HG02970 (cell line): ENCODE measurements at regions not wholly inside any gene's neighbourhood (a gene's known extent, or its start where the extent isn't known, plus 50 kb on each side); places are given as distances from the start of the nearest gene placed in this dataset.

Experiments used
- ATAC-seq: cut with Tn5 transposase; IDR thresholded peaks from one replicate; pipeline ENCODE4 v1.9.1; 2021; ENCODE audit warnings: mild to moderate bottlenecking, moderate library complexity, moderate number of reproducible peaks; ENCODE audit not compliant: unreplicated experiment, low FRiP score

DNA sequence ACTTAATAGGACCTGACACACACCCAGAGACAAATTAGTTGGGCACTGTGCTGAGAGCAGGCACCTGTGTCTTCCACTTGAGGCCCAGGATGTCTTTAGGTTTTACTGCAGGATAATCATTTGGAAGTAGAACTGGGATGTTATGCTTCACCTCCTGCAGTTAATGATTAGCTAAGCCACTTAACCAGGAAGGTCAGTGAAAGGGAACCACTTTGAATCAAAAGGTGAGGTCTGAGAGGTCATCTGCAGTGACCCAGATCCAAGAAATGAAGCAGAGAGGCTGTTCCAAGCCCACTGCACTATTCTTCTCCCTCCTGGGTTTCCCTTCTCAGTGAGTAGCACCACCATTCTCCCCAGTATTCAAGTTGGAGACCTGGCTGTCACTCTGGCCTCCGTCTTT, 110.5 kb downstream of the SNX18 start:
- no peak for ATAC-seq

GRCh38 chr5:54626407-54626806, 108.8 kb downstream of the SNX18 start:
- ATAC-seq = no peak

- ATAC-seq = no peak
Observed at GRCh38 chr5:54624805-54625568, 107.4 kb downstream of the SNX18 start.

GRCh38 chr5:54621709-54622108, 104.2 kb downstream of the SNX18 start:
- no peak for ATAC-seq

GRCh38 chr5:54621048-54621447, 103.5 kb downstream of the SNX18 start:
- no peak for ATAC-seq

GRCh38 chr5:54620141-54620933, 102.8 kb downstream of the SNX18 start:
- no peak for ATAC-seq

DNA sequence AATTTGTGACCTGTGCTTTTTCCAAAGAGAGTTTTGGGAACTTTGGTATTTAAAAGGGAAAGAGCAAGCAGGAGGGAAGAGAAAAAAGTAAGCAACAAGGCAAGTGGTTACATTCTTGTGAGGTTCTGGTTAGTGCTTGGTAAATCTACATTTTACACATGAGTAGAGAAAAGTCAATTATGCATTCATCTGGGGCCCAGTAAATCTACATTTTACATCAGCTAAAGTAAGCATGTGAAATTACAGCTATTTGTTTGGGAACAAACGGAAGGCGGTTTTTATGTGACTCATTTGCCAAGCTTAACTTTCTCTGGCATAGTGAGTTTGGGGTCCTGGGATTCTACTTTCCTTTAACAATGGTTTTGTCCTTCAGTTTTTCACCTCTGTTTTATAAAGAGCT, 102.2 kb downstream of the SNX18 start:
- no peak for ATAC-seq

GRCh38 chr5:54616518-54617220, 99.1 kb downstream of the SNX18 start:
- no peak for ATAC-seq

DNA sequence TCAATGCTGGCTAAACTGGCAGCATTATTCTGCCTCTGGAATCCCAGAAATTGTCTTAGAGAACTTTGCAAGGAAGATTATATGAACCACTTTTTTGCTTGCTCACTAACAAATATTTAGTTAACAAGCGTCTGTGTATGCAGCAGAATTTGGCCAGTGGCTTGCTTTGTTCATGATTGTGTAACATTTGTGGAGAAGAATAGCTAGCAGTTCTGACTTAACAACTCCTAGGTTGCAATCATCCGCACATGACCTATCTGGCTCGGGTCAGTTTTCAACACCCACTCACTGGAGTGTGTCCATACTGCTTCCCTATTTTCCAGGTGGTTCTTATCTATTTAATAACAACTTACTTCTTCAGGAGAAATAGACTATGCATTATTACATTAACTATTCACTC, 98.5 kb downstream of the SNX18 start:
- no peak for ATAC-seq

GRCh38 chr5:54615381-54615780, 97.8 kb downstream of the SNX18 start:
- no peak for ATAC-seq

- no peak for ATAC-seq
Observed at GRCh38 chr5:54612711-54613110, 95.2 kb downstream of the SNX18 start.

DNA sequence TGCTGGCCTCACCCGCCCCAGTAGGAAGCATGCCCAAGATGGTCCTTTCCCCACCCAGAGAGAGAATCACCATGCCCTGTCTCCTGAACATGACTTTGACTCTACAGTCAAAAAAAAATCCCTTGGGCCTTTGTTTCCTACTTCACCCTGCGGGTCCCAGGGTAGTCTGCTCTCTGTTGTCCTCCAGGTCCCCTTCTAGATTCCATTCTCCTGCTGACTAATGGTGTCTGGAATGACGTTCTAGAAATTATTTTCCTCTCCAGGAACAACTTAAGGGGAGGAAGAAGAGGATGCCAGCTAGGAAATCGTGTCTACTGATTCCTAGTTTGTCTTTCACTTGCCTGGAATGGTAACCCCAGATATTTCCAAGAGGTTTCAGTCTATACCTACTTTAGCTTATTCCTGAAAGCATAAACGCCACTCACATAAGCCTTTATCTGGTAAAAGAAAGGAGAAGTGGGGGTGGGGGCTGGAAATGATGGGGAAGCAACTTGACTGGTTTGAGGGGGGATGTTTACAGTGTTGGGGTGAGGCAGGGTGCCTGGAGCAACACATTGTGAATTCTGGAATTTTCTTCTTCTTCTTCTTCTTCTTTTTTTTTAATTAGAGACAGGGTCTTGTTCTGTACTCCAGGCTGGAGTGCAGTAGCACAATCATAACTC, 93.9 kb downstream of the SNX18 start:
- no peak for ATAC-seq

DNA sequence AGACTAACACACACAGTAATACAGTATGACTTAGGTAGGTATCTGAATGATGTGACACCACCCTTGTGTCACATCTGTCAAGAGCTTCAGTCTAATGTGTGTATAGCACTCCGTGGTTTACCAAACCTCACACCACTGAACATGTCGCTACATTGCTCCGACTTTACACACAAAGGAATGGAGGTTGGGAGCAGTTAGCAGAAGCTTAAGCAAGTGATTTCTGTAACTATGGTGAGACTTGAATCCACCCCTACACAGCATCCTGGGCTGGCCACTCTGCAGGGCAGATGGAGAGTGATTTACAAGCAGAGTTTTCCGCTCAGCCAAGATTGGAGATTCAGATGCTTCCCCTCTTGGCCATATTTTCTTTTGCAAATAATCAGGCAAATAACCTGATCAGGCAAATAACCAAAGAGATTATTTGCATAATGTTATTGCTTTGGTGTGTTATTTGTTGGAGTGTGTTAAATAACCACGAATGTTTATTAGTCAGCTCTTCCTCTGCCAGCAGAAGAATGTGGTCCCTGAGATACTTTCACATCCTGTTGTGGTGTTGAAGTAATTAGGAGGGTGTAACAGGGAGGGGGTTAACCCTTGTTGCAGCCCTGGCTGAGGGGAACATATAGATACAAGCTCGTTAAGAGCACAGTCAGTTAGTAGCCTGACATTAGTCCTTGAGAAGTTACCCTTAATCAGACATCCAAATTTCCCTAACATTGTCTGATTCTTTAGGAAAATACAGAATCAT, 92.8 kb downstream of the SNX18 start:
- ATAC-seq = peak; percentile 89

DNA sequence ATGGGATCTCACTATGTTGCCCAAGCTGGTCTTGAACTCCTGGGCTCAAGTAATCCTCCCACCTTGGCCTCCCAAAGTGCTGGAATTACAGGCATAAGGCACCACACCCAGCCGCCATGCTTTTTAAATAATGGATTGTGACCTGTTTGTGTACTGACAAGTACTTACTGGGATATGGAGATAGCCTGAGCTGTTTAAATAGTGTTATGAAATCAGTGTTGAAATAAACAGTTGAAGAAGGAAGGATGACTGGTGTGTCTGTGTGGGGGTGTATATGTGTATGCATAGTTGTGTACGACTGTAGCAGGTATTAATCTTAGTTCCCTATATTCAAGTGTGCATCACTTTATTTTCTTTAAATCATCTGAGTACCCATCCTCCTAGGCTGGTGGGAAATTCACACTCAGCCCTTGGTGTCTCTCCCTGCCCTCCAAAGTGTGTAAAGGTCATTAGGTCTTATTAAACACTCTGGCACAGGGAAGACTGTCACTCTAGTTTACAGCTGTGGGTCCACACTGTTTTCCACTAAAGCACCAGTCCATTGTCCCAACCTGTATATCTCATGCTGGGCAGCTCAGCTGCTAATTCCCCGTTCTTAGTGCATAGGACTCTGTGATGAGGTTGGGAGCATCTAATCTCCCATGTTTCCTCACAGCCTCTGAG, 91.0 kb downstream of the SNX18 start:
- no peak for ATAC-seq

DNA sequence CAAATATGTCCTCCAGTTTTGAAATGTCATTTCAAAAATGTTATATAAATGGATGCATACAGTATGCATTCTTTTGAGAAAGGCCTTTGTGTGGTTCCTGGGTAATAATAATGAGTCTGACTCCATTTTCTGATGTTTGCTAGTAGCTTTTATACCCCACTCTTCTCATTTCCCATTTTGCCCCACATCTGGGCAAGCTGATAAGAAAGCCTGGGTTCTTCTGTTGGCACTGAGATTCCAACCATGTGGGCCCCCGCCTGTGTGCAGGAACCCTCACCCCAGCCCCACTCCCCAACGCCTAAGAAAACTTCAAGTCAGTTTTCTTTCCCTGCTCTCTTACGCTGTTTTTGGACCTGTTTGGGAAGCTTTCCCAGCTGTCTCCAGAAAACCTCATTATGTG, 89.4 kb downstream of the SNX18 start:
- no peak for ATAC-seq

DNA sequence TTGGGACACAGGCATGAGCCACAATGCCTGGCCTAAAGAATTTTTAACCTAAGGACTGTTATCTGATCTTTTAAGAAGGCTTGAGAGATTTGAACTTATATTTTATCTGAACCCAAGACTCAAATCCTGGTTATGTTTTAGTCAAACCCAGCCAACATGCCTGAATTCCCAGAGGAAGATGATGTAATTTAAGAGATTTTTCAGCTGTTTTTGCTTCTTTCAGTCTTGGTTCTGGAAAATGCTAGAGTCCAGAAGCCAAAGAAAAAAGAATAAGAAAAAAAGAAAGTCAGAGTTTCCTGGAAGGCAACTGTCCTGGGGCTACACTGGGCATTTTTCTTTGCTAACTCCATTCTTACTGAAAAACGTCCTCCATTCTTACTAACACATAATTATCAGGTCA, 85.8 kb downstream of the SNX18 start:
- ATAC-seq = no peak

DNA sequence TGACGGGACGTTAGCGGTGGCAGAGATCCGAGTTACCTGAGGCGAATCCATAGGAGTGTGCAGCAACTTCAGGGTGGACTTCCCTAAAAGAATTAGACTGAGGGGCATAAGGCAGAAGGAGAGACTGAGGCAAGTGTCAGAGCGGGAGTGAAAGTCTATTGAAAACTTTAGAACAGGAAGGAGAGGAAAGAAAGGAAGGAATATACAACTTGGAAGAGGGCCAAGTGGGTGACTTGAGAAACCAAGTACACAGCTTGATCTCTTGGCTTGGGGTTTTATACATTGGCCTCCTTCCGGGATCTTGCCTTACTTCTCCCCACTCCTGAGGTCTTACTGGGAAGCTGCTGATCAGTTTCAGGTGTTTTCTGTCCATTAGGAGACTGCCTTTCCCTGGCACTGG, 84.9 kb downstream of the SNX18 start:
- no peak for ATAC-seq

DNA sequence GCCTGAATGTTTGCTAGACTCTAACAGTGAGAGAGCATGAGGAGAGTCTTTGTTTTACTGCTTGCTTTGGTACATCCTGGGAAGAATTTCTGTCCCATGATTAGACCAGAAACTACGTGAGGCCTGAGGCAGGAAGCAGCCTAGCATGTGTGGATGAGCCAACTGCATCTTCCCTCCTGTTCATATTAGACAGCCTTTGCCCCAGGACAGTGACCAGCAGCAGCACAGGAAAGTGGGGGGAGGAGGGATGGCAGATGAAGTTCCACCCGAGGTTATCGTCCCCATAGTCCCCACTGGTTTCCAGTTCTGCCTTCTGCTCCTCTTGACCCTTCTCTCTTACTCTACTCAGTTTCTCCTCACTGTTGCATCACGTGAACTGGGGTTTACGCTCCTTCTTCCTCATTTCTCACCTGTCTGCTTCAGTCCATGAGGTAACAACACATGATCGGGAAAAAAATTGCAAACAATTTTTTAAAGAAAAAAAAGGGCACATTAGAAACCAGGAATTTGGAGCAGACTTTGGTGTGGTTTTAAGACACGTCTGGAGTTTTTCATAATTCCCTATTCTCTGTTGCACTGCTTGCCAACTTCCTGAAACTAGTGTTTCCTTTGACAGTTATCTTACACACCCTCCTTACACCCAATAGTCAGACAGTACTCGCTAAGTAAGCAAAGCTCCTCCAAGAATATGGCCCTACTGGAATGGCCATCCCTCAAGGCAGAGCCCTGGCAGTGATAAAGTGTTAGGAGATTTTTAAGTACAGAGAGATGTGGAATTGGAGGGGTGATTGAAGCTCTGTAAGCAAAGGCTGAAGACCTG, 84.1 kb downstream of the SNX18 start:
- ATAC-seq = no peak
